HG02642 (cell line): ENCODE measurements at regions not wholly inside any gene's neighbourhood (a gene's known extent, or its start where the extent isn't known, plus 50 kb on each side); places are given as distances from the start of the nearest gene placed in this dataset.

Experiments used
- ATAC-seq: cut with Tn5 transposase; IDR thresholded peaks from one replicate; pipeline ENCODE4 v1.9.1; 2021; ENCODE audit warnings: mild to moderate bottlenecking; ENCODE audit not compliant: unreplicated experiment, poor library complexity

DNA sequence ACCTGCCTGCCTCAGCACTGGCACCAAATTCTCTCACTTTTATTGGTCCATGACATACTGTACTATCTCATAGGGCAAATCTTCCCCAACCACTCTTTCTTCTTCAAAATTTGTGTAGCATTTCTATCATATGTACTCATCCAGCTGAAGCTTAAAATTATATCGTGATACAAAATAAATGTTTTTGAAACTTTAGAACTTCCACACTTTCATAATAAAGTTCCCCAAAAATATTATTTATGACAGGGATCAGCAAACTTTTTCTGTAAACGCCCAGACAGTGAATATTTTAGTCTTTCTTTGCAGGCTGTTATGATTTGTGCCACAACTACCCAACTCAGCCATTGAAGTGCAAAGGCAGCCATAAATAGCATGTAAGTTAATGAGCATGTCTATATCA is 76.2 kb upstream of the POU3F3 start:
- no peak for ATAC-seq

DNA sequence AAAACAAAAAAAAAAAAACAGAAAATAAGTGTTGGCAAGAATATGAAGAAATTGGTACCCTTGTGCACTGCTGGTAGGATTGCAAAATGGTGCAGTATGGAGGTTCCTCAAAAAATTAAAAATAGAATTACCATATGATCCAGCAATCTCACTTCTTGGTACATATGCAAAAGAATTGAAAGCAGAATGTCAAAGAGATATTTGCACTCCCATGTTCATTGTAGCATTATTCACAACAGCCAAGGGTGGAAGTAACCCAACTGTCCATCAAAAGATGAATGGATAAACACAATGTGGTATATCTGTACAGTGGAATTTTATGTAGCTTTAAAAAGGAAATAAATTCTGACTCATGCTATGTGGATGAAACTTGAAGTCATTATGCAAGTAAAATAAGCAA is 72.8 kb upstream of the POU3F3 start:
- ATAC-seq, result no peak

DNA sequence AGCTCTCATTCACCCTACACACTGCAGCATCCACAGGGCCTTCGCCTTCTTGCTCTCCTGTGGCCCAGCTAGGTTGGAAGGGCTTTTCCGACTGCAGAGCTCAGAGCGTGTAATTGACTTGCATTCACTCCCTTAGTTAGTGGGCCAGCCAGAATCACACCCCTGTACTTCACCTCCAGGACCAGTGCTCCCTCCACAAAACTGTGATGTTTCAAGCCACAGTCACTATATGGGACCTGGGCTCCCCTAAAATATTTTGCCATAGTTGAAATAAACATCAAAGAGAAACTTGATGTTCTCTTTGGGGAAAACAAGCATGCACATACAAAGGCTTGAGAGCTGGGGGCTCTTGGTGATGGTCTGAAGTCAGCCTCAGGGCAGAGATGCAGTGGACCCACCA is 69.7 kb upstream of the POU3F3 start:
- no peak for ATAC-seq

DNA sequence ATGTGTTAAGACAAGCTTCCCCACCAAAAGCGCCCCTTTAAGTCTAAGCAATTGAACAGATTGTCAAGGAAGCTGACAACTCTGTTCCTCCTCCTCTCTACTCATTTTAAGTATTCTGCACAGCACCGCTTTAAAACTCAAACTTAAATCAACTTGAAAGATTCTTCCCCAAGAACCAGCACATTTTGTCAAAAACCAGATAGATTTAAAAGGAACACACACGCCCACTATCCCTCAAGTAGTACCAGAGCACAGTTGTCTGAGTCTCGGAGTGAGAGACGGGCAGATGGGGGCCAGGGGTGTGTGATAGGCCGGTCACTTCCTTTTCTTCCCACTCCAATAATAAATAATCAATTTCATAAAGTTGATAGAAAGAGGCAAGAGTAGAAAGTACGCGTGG is 67.7 kb upstream of the POU3F3 start:
- ATAC-seq, result no peak

DNA sequence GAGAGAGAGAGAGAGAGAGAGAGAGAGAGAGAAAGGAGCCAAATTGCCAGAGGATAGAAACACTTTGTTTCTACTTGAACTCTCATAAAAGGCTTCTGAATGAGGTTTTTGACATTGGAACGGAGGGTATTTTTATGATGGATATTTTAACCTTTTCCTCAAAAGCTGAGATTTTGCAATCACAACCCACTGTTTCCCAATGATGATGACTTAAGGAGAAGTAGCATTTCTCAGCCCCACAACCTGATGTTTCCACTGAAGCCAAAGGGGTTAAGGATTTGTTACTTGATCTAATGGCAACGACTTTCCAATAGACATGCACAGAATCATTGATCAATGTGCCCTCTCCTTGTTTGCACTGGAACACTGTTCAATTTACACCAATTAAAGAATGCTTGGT is 67.1 kb upstream of the POU3F3 start:
- no peak for ATAC-seq

DNA sequence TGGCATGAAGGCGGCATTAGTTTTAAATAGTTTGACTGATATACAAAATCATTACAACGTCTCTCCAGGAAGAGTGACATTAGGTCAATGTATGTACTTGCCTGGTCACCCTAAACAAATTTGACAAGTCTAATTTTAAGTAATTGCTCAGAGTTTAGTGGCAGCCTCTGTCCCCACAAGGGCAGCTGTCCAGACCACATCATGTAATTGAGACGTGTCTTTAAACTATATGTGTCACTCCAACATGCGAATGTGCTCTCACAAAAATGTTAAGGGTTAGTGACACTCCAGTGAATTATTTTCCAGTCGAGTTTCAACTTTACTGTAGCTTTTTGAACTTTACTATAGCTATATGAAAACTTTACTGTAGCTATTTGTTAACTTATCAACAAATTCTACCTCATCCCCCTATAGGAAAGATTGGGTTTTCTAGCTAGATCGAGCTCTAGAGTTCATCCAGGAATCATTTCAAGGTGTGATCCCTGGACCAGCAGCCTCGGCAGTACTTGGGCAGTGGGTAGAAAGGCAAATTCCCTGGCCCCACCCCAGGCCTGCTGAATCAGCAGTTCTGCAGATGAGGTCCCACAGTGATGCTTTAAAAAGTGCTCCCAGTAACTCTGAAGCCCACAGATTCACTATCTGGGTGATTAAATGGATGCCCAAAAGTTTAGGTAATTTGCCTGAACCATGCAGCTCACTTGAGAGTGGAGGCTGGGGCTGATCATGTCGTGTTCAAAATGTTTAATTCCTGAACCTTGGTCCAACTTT is 66.4 kb upstream of the POU3F3 start:
- no peak for ATAC-seq

DNA sequence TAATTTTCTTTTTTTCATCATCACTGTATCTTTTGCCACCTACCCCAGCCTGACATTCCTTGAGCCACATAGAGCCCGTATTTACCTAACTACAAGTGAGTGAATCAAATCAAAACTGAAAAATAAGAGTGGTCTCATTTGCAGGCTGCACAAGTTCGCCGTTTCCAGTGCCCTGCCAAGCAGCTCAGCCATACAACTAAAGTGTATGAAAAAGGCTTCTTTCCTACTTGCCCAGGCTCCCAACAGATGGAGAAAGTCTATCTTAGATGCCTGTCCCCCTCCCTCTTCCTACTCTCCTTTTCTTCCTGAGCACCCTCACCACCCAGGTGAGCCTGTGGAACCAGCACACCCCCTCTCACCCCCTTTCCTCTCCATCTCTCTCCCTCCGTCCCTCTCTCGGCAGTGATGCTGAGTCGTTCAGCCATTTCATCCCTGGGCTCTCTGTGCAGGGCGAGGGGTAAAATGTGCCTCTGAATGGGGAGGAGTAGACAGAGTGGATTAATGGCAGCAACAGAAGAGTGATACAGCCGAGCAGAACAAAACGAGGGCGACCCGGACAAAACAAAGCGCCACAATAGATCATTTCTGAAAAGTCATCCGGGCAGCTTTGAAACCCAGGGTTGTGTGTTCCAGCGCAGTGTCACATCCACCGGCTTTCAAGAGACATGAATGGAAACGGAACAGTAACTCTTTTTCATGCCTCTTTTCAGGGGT is 65.0 kb upstream of the POU3F3 start:
- no peak for ATAC-seq

DNA sequence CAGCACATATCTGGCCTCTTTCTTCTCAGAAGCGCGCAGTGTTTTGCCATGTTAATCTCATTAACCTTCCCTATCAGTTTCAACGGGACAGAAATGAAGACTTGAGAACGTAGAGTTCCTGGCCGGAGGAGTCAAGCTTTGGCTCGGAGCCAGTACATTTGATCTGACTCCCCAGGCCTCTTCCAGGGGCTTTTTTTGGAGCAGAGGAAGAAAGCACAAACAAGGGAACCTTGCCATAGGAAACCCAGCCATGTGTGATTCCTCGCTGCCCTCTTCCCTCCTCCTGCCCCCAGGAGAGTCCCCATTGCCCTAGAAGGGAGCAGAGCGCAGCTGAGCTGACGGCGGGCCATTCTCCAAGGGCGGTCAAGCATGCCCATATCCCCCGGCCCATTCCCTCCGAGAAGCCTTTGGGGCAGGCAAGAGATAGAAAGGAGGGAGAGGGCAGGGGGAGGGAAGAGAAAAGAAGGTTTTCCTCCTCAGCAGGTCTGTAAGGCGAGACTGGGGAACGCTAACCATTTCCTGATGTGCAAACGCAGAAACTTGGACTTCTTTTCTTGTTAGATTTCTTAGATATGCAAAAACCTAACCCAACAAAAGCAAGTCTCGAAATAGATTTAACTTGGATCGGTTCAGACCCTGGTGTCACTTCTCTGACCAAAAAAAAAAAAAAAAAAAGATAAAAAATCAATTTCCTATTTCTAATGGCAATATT is 63.7 kb upstream of the POU3F3 start:
- ATAC-seq, result no peak

DNA sequence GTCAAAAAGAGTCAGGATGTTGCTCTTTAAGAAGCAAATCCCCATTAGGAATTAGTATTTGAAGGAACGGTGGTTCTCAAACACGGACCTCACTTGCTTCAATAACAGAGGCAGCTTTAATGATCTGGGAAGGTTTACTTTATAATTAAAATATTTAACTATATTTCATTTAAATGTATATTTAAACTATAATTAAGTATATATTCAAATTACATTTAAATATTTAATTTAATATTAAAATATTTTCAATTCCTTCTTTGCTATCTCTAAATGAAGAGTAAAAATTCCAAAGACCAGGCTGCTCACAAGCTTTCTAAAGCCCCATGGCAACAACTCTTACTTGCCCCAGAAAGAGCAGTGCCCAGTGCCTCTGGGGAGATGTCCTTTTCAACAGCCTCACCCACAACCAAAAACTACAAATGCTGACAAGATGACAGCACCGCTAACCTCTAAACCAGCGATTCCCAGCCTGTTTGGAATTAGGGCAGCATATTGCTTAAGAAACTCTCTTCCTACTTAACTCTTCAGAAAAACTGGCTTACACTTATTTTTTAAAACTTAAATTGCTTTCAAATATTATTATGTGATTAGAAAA is 62.9 kb upstream of the POU3F3 start:
- ATAC-seq, result no peak

DNA sequence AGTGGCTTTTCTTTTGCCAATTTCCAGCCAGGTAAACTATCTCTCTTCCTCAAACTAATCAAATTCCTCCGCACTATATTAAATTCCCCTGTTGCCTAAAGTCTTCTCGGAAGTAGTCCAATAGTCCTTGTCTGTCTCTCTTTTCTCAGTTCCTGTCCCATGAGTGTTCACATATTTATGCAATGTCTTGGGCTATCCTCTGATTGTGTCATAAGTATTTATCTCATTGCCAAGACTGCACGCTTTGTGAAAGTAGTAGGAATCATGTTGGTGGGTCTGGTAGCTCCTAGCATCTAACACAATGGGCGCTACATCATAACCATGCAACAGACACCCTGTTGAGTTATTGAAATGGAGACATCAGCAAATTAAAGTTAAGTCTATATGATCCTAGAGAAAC is 59.9 kb upstream of the POU3F3 start:
- no peak for ATAC-seq

DNA sequence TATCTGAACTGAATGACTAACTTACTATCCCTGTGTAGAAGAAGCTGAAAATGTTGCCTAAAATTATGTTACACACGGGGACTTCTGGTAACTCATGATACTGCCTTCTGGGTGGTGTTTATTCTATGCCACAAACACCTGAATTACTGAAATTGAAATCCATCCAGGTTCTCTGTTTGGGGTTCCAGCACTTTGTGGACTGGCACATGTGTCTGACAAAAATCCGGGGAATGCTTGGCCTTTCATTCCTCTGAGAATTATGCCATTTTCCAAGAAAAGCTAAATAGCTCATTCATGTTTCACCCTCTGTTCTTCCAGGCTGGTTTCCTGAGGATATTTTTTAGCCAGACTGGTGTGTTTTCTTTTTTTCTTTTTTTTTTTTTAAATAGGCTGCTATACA is 59.5 kb upstream of the POU3F3 start:
- ATAC-seq, result no peak
